ENCODE measurements at regions not wholly inside any gene's neighbourhood (a gene's known extent, or its start where the extent isn't known, plus 50 kb on each side); places are given as distances from the start of the nearest gene placed in this dataset.

DNA sequence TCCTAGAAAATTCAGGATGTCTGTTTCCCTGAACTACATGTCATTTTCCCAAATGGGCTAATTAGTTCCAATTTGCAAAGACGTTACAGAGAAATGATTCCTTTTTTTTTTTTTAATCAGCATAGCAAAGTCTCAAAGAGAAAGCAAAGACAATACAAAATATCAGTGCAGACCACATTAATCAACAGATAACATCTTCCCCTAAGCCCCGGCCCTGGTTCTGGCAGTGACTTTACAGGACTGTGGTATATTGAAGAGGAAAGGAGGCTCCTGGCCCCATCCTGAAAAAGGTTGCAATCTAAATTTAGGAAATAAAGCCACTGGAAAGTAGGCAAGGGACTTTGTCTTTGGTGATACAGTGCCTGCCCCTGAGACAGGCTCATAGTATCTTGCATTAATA lies 836.5 kb downstream of the NTRK3 start:
- Histone ChIP-seq H3K27me3 (no peaks in the 10 kb centered on the region), H3K4me1 (no peaks in the 10 kb centered on the region), H3K4me3 (no peak overlapping the region), H3K27ac (no peak overlapping the region), H3K36me3 (no peaks in the 10 kb centered on the region), H3K9me3 (no peaks in the 10 kb centered on the region)
- ATAC-seq = no peak
- no peak for TF ChIP-seq CTCF (IDR thresholded peaks at IDR 0.05)
- DNase-seq = no peak
- intact Hi-C loops (cut with DNase I) = no loop called here

DNA sequence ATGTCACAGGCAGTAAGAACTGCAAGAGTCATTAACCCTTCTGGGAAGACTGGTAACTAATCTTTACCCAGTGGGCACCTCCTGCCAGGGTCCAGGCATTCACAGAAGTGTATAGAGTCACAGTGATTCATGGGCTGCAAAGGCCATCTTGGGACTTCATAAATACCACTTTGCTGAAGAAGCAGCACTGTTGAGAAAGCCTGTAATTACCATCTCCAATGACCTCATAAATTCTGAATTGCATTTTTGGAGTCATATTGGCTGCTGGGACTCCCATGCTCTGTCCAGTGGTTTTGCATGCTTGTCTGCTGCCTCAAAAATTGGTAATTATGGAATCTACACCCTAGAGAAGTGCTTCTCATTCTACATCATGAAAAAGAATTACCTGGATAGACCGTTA lies 837.2 kb downstream of the NTRK3 start:
- H3K27ac ChIP-seq = no peak overlapping the region
- no peak for TF ChIP-seq CTCF (IDR thresholded peaks at IDR 0.05)
- no peaks in the 10 kb centered on the region for H3K4me1 ChIP-seq
- DNase-seq = no peak
- intact Hi-C loops (cut with DNase I) = no loop called here
- H3K9me3 ChIP-seq = no peaks in the 10 kb centered on the region
- H3K36me3 ChIP-seq = no peaks in the 10 kb centered on the region
- H3K27me3 ChIP-seq = no peaks in the 10 kb centered on the region
- no peak overlapping the region for H3K4me3 ChIP-seq
- ATAC-seq = no peak

DNA sequence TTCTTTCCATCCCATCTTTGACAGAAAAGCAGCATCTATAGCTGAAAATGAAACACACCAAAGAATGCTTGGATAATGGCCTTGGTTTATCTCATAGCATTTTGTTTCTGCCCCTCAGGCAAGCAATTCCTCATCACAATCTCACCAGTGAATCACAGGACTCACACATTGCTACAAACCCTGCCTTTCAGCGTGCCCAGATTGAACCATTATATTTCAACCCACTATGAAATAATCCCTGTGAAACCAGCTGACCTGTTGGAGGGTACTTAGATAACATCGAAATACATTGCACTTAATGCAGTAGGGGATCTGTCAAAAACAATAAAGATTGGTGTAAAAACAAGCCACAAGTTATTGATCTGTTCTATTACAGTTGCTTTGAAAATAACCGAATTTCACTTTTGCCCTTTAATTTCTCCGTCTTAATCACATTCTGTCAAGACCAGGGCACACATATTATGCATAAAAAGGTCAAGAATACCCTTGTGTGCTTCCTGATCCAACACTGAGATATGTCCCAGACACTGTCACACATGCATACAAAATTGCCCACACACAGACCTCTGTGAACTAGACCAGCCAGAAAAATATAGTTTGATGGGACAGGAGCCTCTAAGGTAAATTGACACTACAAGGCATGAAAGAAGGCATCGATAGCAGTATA lies 839.8 kb downstream of the NTRK3 start:
- no peaks in the 10 kb centered on the region for H3K4me1 ChIP-seq
- H3K9me3 ChIP-seq = no peaks in the 10 kb centered on the region
- intact Hi-C loops (cut with DNase I) = no loop called here
- DNase-seq = no peak
- no peak for ATAC-seq
- no peak for TF ChIP-seq CTCF (IDR thresholded peaks at IDR 0.05)
- H3K36me3 ChIP-seq = no peaks in the 10 kb centered on the region
- H3K27ac ChIP-seq = no peak overlapping the region
- no peak overlapping the region for H3K4me3 ChIP-seq
- H3K27me3 ChIP-seq = no peaks in the 10 kb centered on the region

- ATAC-seq (no peak), DNase-seq (no peak)
- Histone ChIP-seq H3K36me3 (no peaks in the 10 kb centered on the region), H3K9me3 (no peaks in the 10 kb centered on the region), H3K4me1 (no peaks in the 10 kb centered on the region), H3K27ac (no peak overlapping the region), H3K4me3 (no peak overlapping the region), H3K27me3 (no peaks in the 10 kb centered on the region)
- intact Hi-C loops (cut with DNase I) = no loop called here
- TF ChIP-seq CTCF (IDR thresholded peaks at IDR 0.05) = no peak
These were observed 847.6 kb downstream of the NTRK3 start for GRCh38 chr15:87408902-87409301.

DNA sequence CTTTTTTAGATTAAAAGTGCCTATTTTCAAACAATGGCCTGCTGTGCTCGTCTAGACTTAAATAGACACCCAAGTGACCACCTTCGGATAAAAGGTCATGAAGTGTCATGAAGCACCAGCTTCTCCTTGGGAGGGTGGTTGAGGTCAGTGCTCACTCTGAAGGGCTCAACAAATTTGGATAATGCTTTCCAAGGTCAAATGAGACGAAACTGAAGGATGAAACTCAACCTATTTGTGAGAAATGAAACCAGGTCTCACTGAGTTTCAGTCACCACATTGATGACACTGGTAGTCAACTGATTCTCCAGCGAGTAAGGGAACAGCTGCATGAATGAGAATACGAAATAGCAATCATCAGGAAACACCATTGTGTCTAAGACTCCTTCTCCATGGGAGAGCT lies 852.6 kb downstream of the NTRK3 start:
- ATAC-seq (no peak), DNase-seq (no peak)
- Histone ChIP-seq H3K27ac (no peak overlapping the region), H3K27me3 (no peaks in the 10 kb centered on the region), H3K4me1 (no peaks in the 10 kb centered on the region), H3K36me3 (no peaks in the 10 kb centered on the region), H3K9me3 (no peaks in the 10 kb centered on the region), H3K4me3 (no peak overlapping the region)
- intact Hi-C loops (cut with DNase I) = no loop called here
- TF ChIP-seq CTCF (IDR thresholded peaks at IDR 0.05) = no peak

DNA sequence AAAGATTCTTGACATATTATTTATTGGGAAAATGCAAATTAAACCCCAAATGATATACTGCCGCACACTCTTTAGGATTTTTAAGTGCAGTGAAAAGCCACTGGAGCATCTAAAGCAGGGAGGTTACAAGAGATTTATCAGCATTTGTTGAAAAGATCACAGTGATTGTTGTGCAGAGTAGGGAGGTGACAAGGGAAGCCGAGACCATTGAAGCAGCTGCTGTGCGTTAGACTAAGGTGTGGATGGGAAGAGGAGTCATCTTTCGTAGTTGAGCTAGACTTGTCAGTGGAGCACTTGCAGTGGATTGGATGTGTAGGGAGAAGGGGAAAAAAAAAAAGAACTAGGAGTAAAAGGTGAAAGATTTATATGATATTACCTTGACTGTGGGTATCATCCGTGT lies 854.6 kb downstream of the NTRK3 start:
- no peak for TF ChIP-seq CTCF (IDR thresholded peaks at IDR 0.05)
- intact Hi-C loops (cut with DNase I) = no loop called here
- H3K4me3 ChIP-seq = no peak overlapping the region
- DNase-seq = no peak
- no peaks in the 10 kb centered on the region for H3K36me3 ChIP-seq
- no peaks in the 10 kb centered on the region for H3K4me1 ChIP-seq
- H3K27me3 ChIP-seq = no peaks in the 10 kb centered on the region
- ATAC-seq = no peak
- no peak overlapping the region for H3K27ac ChIP-seq
- no peaks in the 10 kb centered on the region for H3K9me3 ChIP-seq
